HTR-8/SVneo (cell line): ENCODE measurements at regions not wholly inside any gene's neighbourhood (a gene's known extent, or its start where the extent isn't known, plus 50 kb on each side); places are given as distances from the start of the nearest gene placed in this dataset.
"Not testable (repeated sequence)": the region's sequence is repeated elsewhere in the genome, so short reads cannot be mapped to it uniquely, and the experiment has no call there.

Experiments
- DNase-seq: peaks from one replicate; pipeline ENCODE4 v3.0.0; 2011; ENCODE audit warnings: low spot score, mixed read lengths; ENCODE audit not compliant: insufficient read length
- FAIRE-seq: peaks from 2 replicates; lab custom pipeline; 2011; peaks lifted over from hg19 to GRCh38; lab: Jason Lieb, UNC

DNA sequence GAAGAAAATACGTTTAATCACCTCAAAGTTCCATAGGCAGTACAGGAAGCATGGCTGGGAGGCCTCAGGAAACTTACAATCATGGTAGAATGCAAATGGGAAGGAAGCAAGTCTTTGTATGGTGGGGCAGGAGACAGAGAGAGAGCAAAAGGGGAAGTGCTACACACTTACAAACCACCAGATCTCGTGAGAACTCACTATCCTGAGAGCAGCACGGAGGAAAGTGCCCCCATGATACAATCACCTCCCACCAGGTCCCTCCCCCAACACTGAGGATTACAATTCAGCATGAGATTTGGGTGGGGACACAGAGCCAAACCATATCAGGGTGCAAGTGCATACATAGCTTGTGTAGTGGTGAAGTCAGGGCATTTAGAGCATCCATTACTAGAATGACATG, 92.3 kb upstream of the ANKRD10 start:
- DNase-seq: no peak
- no peak for FAIRE-seq

DNA sequence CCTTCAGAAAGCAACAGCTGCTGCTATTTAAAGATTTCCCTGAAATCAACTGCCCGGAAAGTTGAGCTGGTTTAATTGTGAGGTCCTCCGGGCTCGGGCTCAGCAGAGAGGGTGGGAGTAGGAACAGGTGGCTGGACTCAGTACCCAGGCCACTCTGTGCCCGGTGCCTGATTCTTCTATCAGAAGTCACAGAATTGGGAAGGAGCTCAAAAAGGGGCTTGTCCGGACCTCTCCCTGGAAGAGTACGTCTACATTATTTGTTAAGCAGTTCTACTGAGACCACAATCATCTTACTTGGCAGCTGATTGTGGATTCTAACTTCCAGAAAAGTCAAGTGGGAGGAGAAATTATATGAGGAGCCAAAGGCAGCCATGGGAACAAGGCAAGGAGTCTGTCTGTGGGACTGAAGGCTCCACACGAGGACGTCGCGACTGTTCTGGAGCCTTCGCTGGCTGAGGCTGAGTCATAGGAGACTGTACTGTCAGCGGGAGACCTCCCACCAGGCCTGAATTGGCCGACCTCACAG, 91.7 kb upstream of the ANKRD10 start:
- FAIRE-seq: no peak
- no peak for DNase-seq

DNA sequence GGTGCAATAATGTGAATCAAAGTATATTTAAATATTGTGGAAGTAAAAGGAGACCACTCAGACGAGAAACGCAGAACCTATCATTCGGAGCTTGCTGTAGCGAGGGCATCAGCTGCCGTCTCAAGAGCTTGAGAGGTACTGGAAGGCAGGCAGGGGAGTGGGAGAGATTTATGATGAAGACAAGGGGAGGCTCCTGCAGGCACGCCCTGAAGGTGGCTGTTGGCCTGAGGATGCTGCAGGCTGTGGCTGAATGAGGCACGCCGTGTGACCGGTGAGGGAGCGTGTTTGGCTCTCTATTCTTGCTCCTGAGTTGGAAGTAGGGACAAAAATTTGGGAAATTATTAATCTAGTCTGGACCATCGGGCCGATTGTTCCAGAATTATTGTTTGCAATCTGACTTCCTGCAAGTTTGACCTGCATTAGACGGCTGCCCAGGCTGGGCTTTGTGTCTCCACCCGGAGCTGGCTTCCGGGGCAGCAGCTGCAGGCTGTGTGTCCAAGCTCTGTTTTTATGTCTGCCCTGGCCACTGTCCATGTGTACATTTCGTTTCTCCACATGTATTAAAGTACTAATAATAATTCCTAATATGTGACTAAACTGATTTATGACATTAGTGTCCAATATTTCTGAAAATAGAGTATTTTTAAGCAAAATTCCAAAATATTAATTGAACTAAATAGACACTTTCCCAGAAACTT, 91.1 kb upstream of the ANKRD10 start:
- FAIRE-seq (no peak), DNase-seq (no peak)

DNA sequence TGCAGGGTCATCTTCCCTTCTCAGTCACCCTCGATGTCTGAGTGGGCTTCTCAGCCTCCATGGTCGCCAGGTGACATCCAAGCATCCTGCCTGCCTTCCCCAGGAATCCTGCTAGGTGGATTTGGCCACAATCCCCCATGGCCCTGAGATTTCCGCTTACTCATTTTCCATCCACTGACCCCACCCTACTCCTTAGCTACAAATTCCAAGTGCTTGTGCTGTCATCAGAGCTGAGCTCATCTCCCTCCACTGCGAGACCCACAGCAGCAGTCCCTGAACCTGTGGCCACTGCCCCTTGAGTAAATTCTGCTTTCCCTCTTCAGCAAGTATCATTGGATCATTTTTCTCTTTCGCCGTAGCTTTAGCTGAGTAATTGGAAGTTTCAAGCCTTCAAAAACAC, 90.5 kb upstream of the ANKRD10 start:
- DNase-seq (no peak), FAIRE-seq (no peak)

DNA sequence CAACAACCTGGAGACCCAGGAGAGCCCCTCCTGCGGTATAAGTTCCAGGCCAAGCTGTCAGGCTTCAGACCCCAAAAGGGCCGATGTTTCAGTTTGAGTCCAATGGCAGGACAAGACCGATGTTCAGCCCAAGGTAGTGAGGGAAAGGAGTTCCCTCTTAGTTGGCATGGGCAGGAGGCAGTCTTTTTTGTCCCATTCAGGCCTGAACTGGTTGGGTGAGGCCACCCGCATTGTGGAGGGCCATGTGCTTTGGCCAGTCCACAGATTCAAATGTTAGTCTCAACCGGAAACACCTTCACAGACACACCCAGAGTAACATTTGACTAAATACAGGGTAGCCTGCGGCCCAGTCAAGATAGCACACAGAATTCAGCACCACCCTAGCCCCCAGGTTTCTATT, 89.6 kb upstream of the ANKRD10 start:
- FAIRE-seq: no peak
- no peak for DNase-seq

DNA sequence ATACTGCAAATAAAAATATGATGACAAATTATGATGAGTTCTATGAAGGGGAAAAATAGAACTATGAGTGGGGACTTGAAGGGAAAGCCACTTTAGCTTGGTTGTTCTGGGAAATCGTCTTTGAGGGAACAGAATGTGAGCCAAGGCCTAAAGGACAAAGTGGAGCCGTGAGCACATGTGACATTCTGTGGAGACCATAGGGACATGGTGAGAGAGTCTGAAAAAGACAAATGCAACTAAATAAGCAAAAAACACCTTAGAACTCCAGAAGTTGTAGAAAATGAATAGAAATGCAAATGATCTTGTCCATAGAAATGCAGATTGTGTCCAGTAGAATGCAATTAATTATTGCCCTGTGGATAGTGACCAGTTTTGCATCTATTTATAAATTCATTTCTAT, 86.8 kb upstream of the ANKRD10 start:
- DNase-seq (no peak), FAIRE-seq (no peak)

DNA sequence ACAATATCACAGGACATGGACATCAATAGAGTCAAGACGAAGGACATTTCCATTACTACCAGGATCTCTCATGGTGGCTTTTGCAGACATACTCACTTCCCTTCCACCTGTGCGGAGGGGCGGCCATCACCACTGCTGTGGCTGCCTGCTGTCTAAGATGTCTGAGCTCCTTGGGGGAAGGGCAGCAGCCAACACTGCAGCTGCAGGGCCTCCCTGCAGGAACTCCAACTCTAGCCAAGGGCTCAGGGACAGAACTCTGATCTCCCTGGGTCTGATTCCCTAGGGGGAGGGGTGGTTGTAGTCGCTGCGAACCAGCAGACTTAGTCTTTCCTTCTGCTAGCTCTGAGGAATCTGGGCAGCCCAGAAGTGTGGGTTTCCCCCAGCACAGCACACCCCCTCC, 78.9 kb upstream of the ANKRD10 start:
- FAIRE-seq: no peak
- no peak for DNase-seq

DNA sequence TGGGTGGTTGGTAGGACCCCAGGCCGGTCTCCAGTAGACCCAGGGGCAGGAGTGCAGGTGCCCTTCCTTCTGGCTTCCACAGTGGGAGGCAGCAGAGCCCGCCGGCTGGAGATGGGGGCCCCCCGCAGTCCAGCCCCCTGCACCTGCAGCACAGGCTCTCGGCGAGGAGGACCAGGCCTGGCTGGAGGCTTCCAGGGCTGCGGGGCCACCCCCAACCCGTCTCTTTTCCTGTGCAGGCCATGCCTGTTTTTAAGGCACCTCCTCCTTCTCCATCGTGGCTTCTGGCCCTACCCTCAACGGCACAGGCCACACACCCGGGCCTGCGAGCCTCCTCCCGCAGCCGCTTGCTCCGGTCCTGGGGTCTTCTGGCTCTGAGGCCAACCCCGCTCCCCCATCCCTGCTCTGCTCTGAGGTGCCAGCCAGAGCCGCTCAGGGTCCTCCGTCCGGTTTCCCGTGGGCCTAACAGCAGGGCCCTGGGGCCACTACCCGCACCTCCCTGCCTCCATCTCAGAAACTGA, 77.2 kb upstream of the ANKRD10 start:
- no peak for FAIRE-seq
- DNase-seq: no peak

DNA sequence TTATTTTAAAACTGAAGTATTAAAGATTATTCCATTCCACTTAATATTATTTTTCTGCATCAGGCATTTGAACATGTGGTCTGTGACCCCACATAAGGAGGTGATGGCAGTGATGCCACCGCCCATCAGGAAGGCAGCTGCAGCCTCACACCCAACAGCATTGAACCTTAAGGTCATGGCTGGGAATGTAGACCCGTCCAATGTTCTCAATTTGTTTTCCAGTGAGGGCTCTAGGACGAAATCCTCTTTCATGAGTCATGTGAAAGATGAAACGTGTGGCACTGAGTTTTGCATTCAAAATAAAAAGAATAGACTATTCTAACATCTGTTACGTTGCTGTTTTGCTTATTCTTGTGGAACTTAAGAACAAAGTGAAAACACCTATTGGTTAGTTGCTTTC, 74.5 kb upstream of the ANKRD10 start:
- DNase-seq: no peak

DNA sequence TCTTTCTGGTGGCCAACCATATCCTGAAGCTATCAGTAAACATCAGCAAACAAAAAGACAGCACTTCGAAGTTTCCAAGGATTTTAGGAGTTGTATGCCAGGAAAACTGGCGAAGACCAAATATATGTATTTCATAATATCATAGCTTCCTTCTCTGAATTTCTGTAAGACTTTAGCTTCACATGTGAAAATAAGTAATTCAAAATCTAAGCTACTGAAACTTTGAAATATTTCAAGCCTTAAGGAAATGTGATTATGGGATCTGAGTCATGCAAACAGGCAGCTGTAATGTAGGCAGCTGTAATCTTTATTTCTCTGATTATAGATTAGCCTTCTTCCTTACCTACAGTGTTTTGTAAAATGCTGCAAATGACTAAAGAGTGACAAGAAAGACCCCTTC, 70.7 kb upstream of the ANKRD10 start:
- FAIRE-seq (no peak), DNase-seq (no peak)

More for the DNA sequence above, 74.5 kb upstream of the ANKRD10 start:
- FAIRE-seq: no peak

DNA sequence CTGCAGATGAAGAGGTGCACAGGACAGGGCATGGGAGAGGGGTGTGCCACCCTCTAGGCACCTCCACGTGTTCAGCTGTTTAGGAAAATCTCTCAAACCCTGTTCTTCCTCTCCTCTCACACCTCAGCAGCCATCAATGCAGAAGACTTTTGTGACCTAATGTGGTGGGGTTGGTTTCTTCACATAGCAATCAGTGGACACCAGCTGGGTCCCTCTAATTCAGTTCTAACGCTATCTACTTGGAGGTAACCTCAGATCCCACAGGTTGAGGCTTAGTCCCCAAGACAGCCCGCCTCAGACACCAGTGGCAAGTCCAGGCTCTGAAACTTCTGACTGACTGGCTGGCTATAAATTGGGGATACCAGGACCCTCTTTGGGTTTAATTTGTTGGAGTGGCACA, 69.9 kb upstream of the ANKRD10 start:
- DNase-seq (no peak), FAIRE-seq (no peak)

DNA sequence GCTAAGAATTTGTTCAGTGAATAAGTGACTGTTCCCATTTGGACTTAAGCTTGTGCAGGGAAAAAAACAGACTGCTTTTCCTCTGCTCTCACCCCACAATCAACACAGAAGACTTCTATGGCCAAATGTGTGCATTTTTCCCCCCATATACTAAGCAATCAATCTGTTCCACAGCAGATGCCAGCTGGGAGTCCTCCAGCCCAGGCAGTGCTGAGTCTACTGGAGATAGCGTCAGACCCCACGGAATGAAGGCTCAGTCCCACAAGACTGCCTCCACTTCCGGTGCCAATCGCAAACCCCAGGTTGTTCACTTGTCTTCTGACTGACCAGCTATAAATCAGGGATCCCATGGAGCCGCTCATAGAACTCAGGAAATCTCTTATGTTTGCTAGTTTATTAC, 69.5 kb upstream of the ANKRD10 start:
- DNase-seq: no peak
- no peak for FAIRE-seq

DNA sequence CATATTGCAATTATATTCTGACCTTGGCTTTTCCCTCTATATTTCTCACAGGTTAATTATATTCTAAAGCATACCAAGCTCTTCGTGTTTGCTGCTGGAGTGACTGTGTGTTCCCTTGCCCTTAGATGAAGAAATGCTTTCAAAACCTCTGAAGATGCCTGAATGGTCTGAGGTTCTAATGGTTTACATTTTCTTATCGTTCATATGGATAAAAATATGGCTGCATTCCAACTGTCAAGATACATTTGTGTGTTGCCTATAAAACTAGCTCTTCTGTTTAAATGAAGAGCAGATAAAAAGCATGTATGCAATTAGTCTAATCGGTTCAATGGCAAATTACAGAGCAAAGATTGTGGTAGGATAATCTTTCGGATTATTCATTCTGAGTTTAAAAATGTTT, 68.4 kb upstream of the ANKRD10 start:
- FAIRE-seq (no peak), DNase-seq (no peak)

DNA sequence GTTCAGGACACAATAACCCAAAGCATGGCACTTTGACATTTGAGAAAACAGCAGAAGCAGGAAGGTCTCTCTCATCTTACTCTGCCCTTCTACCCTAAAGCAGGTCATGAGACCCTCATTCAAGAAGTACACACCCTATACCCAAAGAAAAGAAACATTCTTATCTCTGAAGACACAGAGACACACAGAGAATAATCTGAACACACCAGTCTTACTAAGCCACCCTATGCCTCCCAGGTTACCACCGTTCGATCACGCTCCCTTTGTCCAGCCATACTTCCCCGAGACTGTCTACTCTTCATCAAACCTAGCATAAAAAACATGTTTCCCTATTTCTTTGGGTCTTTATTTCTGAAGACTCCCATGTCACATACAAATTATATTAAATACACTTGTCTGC, 66.5 kb upstream of the ANKRD10 start:
- FAIRE-seq (no peak), DNase-seq (no peak)

DNA sequence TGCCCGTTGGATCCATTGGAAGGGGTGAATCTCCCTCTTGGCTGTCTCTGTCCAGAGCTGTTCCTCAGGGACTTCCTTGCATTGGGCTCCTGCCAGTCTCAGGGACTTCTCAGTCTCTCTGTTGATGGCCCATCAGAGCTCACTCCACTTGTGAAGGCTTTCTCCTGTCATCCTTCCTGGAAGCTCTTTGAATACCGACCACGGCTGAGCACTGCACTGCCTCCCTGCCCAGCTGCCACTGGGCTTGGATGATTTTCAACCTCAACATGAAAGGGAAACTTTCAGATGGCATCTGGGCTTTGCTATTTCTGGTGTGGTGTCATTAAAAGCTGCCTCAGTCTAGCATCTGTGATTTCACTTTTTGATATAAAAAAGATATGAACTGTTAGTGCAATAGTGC, 66.1 kb upstream of the ANKRD10 start:
- no peak for FAIRE-seq
- DNase-seq: no peak

DNA sequence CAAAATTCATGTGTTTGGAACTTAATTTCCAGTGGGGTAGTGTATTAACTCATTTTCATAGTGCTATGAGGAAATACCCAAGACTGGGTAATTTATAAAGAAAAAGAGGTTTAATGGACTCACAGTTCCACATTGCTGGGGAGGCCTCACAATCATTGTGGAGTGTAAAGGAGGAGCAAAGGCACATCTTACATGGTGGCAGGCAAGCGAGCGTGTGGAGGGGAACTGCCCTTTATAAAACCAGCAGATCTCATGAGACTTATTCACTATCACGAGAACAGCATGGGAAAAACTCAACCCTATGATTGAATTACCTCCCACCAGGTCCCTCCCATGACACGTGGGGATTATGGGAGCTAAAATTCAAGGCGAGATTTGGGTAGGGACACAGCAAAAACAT, 64.3 kb upstream of the ANKRD10 start:
- not testable (repeated sequence) for DNase-seq, FAIRE-seq

DNA sequence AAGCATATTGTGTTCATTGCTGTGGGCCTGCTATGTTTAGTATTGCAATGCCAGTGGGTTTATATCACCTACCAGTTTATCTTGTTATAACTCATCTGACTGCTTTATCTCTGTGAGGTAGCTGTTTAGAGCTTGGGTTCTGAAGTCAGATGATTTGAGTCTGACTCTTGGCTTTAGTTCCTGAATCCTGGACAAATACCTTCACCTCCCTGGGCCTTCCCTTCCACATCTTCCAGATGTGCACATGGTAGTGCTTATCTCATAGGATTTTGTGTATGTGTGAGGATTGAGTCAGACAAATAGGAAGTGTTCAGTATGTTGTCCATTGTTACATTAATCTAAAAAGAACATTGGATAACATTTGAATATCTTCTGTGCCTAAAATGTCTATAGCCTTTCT, 63.5 kb upstream of the ANKRD10 start:
- no peak for FAIRE-seq
- no peak for DNase-seq

DNA sequence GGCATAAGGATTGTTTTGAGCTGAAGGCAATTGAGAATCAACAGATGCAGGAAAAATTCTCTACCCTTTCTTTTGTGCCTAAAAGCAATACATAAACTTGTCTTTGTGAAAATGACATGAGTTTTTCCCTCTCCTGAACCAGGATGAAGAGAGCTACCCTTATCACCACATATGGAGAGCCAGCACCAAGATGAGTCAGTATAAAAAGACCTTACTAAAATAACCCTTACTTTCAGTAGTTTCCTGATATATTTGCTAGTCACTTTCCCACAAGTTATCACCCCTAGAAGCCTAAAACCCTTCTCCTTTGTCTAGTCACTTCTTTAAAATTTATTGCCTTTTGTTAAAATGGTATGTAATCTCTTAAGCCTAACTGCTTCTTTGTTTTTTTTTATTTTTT, 61.9 kb upstream of the ANKRD10 start:
- FAIRE-seq (no peak), DNase-seq (no peak)

DNA sequence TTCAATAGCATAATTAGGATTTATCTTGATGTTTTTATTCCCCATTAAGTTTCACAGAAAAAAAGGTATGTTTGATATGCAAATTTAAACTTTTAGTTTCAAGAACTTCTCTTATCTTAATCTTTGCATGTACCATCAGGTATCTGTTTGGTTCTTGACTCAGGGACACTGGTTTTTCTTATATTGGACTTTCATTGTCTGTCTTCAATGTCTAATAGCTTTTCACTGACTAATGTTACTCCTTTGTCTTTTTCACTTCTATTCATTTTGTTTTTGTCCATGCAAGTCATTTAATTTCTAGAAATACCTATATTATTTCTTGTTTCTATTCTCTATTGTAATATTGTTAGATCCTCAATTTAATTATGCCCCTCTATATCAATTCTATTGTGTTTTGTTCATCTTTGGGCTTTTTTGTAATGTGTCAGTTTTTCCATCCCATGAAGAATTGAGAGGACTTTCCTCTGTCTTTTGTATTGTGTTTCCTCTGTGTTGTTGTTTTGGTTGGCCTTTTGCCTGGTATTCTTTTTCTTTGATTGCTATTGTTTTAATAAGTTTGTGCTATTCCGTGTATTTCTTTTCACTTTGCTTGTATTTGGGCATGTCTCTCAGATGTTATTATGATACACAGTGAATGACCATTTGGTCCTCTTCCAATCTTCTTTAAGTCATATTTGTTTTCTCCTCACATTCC, 58.3 kb upstream of the ANKRD10 start:
- DNase-seq (no peak), FAIRE-seq (no peak)

DNA sequence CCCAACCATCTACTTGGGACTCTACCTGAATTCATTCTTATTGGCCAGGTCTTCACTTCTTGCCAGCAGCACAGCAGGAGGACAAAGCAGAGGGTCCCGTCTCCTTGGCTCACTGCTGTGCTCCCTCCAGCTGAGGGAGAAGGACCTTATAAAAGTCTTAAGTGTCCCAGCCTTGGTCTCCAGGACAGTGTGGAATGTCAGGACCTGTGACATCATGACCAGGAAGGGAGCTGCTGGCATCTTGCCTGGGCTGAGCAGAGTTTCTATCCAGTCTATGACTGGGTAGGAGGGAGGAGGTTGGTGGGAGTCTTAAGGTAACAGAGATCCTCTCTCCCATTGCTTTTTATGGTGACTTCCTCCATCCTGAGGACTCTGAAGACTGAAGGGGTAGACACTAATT, 56.6 kb upstream of the ANKRD10 start:
- no peak for DNase-seq
- no peak for FAIRE-seq

DNA sequence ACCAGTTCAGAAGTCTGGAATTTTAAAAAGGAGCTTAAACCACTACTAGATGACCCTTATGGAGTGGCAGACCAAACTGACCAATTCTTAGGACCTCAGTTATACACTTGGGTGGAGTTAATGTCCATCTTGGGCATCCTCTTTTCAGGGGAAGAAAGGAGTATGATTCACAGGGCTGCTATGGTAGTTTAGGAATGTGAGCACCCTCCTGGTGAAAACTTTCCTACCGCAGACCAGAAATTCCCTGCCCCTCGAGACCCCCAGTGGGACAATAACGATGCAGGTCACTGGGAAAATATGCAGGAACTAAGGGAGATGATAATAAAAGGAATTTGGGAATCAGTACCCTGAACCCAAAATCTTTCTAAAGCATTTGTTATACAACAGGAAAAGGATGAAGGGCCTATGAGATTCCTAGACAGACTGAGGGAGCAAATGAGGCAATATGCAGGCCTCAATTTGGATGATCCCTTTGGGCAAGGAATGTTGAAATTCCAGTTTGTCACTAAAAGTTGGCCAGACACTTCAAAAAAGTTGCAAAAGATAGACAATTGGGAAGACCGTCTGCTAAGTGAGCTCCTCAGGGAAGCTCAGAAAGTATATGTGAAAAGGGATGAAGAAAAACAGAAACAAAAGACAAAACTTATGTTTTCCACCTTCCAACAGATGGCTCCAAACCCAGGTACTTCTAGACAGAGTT, 52.4 kb upstream of the ANKRD10 start:
- FAIRE-seq, DNase-seq: not testable (repeated sequence)
